HEK293T (cell line): ENCODE measurements at regions not wholly inside any gene's neighbourhood (a gene's known extent, or its start where the extent isn't known, plus 50 kb on each side); places are given as distances from the start of the nearest gene placed in this dataset.

Source experiments
- CTCF ChIA-PET: fragments of 350-600 bp; formaldehyde crosslinking; extraction: SDS; loops from one replicate; lab custom pipeline; 2021; ENCODE audit warnings: antibody characterized with exemption, inconsistent platforms; lab: Yijun Ruan, JAX
- POLR2A ChIA-PET: fragments of 350-600 bp; formaldehyde crosslinking; extraction: SDS; loops from one replicate; lab custom pipeline; 2020; ENCODE audit warnings: antibody characterized with exemption, inconsistent platforms; lab: Yijun Ruan, JAX
- DNase-seq: peaks from one replicate; pipeline ENCODE4 v3.0.0; 2012; ENCODE audit warnings: mixed read lengths; ENCODE audit errors: extremely low spot score
- ARNT ChIP-seq: fragments of 450-650 bp; IDR thresholded peaks from 2 replicates; pipeline ENCODE4 v1.6.1; 2017; ENCODE audit warnings: mild to moderate bottlenecking
- BHLHE40 ChIP-seq: fragments of 450-650 bp; IDR thresholded peaks from 2 replicates; pipeline ENCODE4 v1.6.1; 2016; ENCODE audit warnings: mild to moderate bottlenecking, moderate library complexity, borderline replicate concordance
- CTBP1 ChIP-seq: fragments of 450-650 bp; IDR thresholded peaks from 2 replicates; pipeline ENCODE4 v1.6.1; 2016; ENCODE audit warnings: borderline replicate concordance
- ELF4 ChIP-seq: fragments of 450-650 bp; IDR thresholded peaks from 2 replicates; pipeline ENCODE4 v1.6.1; 2017; ENCODE audit warnings: antibody characterized with exemption
- FOXA1 ChIP-seq: fragments of 450-650 bp; IDR thresholded peaks from 2 replicates; pipeline ENCODE4 v1.6.1; 2016; ENCODE audit warnings: mild to moderate bottlenecking
- FOXK2 ChIP-seq: fragments of 450-650 bp; IDR thresholded peaks from 2 replicates; pipeline ENCODE4 v1.6.1; 2016; ENCODE audit warnings: mild to moderate bottlenecking
- FOXM1 ChIP-seq: fragments of 450-650 bp; IDR thresholded peaks from 2 replicates; pipeline ENCODE4 v1.6.1; 2017; ENCODE audit warnings: mild to moderate bottlenecking, borderline replicate concordance
- HDGF ChIP-seq: fragments of 450-650 bp; IDR thresholded peaks from 2 replicates; pipeline ENCODE4 v1.6.1; 2017; ENCODE audit warnings: antibody characterized with exemption, borderline replicate concordance
- L3MBTL2 ChIP-seq: fragments of 450-650 bp; conservative IDR thresholded peaks from 2 replicates; pipeline ENCODE4 v1.6.1; 2016; ENCODE audit warnings: mild to moderate bottlenecking
- LEF1 ChIP-seq: fragments of 450-650 bp; IDR thresholded peaks from 2 replicates; pipeline ENCODE4 v1.6.1; 2017; ENCODE audit warnings: mild to moderate bottlenecking, borderline replicate concordance
- NFRKB ChIP-seq: fragments of 450-650 bp; IDR thresholded peaks from 2 replicates; pipeline ENCODE4 v1.6.1; 2016; ENCODE audit warnings: mild to moderate bottlenecking, moderate library complexity
- PKNOX1 ChIP-seq: fragments of 450-650 bp; IDR thresholded peaks from 2 replicates; pipeline ENCODE4 v1.6.1; 2016
- SP1 ChIP-seq: fragments of 450-650 bp; IDR thresholded peaks from 2 replicates; pipeline ENCODE4 v1.6.1; 2017
- SUZ12 ChIP-seq: fragments of 450-650 bp; IDR thresholded peaks from 2 replicates; pipeline ENCODE4 v1.6.1; 2016; ENCODE audit warnings: mild to moderate bottlenecking
- TARDBP ChIP-seq: fragments of 450-650 bp; IDR thresholded peaks from 2 replicates; pipeline ENCODE4 v1.6.1; 2016
- ZNF384 ChIP-seq: fragments of 450-650 bp; IDR thresholded peaks from 2 replicates; pipeline ENCODE4 v1.6.1; 2016

- no peak for DNase-seq
- CTCF ChIA-PET, result no interaction called here
- POLR2A ChIA-PET, result no interaction called here
- TF ChIP-seq SP1 (no peak), PKNOX1 (no peak), ELF4 (no peak), NFRKB (no peak), FOXK2 (no peak), ZNF384 (no peak), CTBP1 (no peak), SUZ12 (no peak), LEF1 (no peak), FOXM1 (no peak), HDGF (no peak), TARDBP (no peak), FOXA1 (no peak), BHLHE40 (no peak), L3MBTL2 (no peak), ARNT (no peak)
Measured at GRCh38 chr19:46946611-46947238, 72.9 kb upstream of the NPAS1 start.

- ChIA-PET CTCF (interaction anchor here (0.6 kb wide), 2 partner anchors 24 to 489 kb away, joined by 3 read pairs; no protein-coding TSS in a partner anchor), POLR2A (no interaction called here)
- TF ChIP-seq ELF4, result no peak
- no peak for TF ChIP-seq L3MBTL2
- no peak for TF ChIP-seq ARNT
- no peak for TF ChIP-seq NFRKB
- TF ChIP-seq SUZ12, result no peak
- no peak for TF ChIP-seq TARDBP
- TF ChIP-seq ZNF384, result no peak
- no peak for TF ChIP-seq FOXA1
- TF ChIP-seq FOXM1, result no peak
- no peak for TF ChIP-seq SP1
- no peak for TF ChIP-seq FOXK2
- TF ChIP-seq BHLHE40, result no peak
- no peak for DNase-seq
Measured at GRCh38 chr19:46947866-46948265, 71.8 kb upstream of the NPAS1 start.

- TF ChIP-seq LEF1 (no peak), ARNT (no peak), FOXA1 (no peak), SUZ12 (no peak), ELF4 (no peak), FOXK2 (no peak), ZNF384 (no peak), L3MBTL2 (no peak), FOXM1 (no peak), BHLHE40 (no peak), CTBP1 (no peak), HDGF (no peak), TARDBP (no peak), PKNOX1 (no peak), NFRKB (no peak), SP1 (no peak)
- ChIA-PET POLR2A (no interaction called here), CTCF (no interaction called here)
- no peak for DNase-seq
Measured at GRCh38 chr19:46950526-46951170, 69.0 kb upstream of the NPAS1 start.

GRCh38 chr19:46951171-46951986, 68.3 kb upstream of the NPAS1 start:
- no peak for DNase-seq

GRCh38 chr19:46952874-46953273, 66.8 kb upstream of the NPAS1 start:
- TF ChIP-seq SP1 (no peak), PKNOX1 (no peak), ZNF384 (no peak), FOXM1 (no peak), FOXK2 (no peak), LEF1 (no peak), BHLHE40 (no peak), NFRKB (no peak), ELF4 (no peak), TARDBP (no peak)
- POLR2A ChIA-PET, result no interaction called here
- CTCF ChIA-PET, result no interaction called here
- DNase-seq, result no peak

More at GRCh38 chr19:46951171-46951986, 68.3 kb upstream of the NPAS1 start:
- ChIA-PET POLR2A (no interaction called here), CTCF (no interaction called here)
- TF ChIP-seq SP1 (no peak), FOXK2 (no peak), LEF1 (no peak), ZNF384 (no peak), ARNT (no peak), SUZ12 (no peak), TARDBP (no peak), FOXA1 (no peak), ELF4 (no peak), CTBP1 (no peak), NFRKB (no peak), PKNOX1 (no peak), HDGF (no peak), BHLHE40 (no peak), FOXM1 (no peak)
